T-cell (primary cell): ENCODE measurements at regions not wholly inside any gene's neighbourhood (a gene's known extent, or its start where the extent isn't known, plus 50 kb on each side); places are given as distances from the start of the nearest gene placed in this dataset.

Experiments
- ATAC-seq, 4 experiments: fragments of 200-7000 bp in 3 of 4; fragments of 150-1000 bp in 1 of 4; cut with Tn5 transposase; replicated peaks in 1 of 4; 1 replicate in 3 of 4; 2 replicates in 1 of 4; pipeline ENCODE4 v1.10.0; 2021; ENCODE audit warnings: moderate library complexity in 3 of 4, mild to moderate bottlenecking in 2 of 4, moderate number of reproducible peaks in 1 of 4
- CTCF ChIA-PET, 2 donors: fragments of 300-600 bp; sonication (Branson Sonifier 250); formaldehyde crosslinking; loops; one replicate each; lab custom pipeline; 2022; ENCODE audit warnings: antibody characterized with exemption in 2 of 2; lab: Charles Lee
- POLR2A ChIA-PET, 2 donors: fragments of 300-600 bp; sonication (Branson Sonifier 250); formaldehyde crosslinking; loops; one replicate each; lab custom pipeline; 2022; ENCODE audit warnings: antibody characterized with exemption in 2 of 2; lab: Charles Lee
- DNase-seq, 35 experiments: peaks; one replicate each; pipeline versions ENCODE4 v3.0.0 to v3.0.0-alpha.2; 2013 to 2023
- H3K27ac ChIP-seq: one replicate; pipeline ENCODE4 v1.5.1; 2013; ENCODE audit warnings: low read length
- H3K27me3 ChIP-seq, 2 experiments: replicated peaks in 1 of 2; 1 replicate in 1 of 2; 2 replicates in 1 of 2; pipeline versions ENCODE4 v1.6.1 to v1.7.0; 2013; ENCODE audit warnings: low read length in 1 of 2, mixed read lengths in 1 of 2; ENCODE audit not compliant: control insufficient read depth in 2 of 2, insufficient read depth in 2 of 2; ENCODE audit errors: extremely low read depth in 1 of 2
- H3K36me3 ChIP-seq, 2 donors: 1 replicate in 1 of 2; 2 replicates in 1 of 2; pipeline versions ENCODE4 v1.6.1 to v1.7.0; 2013; ENCODE audit warnings: low read length in 1 of 2; ENCODE audit not compliant: control insufficient read depth in 2 of 2, insufficient read depth in 1 of 2; ENCODE audit errors: extremely low read depth in 1 of 2
- H3K4me1 ChIP-seq, 2 experiments: 1 replicate in 1 of 2; 2 replicates in 1 of 2; pipeline versions ENCODE4 v1.6.1 to v1.7.0; 2013; ENCODE audit warnings: low read length in 2 of 2, mixed read lengths in 1 of 2; ENCODE audit not compliant: insufficient read depth in 2 of 2, control insufficient read depth in 1 of 2; ENCODE audit errors: extremely low read depth in 1 of 2
- H3K4me3 ChIP-seq, 2 donors: 1 replicate in 1 of 2; 2 replicates in 1 of 2; pipeline versions ENCODE4 v1.5.1 to v1.7.0; 2013; ENCODE audit warnings: mild to moderate bottlenecking in 2 of 2, low read length in 1 of 2, moderate library complexity in 1 of 2; ENCODE audit not compliant: control insufficient read depth in 1 of 2; ENCODE audit errors: extremely low read depth in 1 of 2
- H3K9me3 ChIP-seq: 2 replicates; pipeline ENCODE4 v1.7.0; 2013
- H3K27ac Mint-ChIP-seq, 2 donors: one replicate each; pipeline ENCODE4 v1.8.0; 2020 to 2021; ENCODE audit warnings: mild to moderate bottlenecking in 2 of 2, mixed read lengths in 2 of 2
- H3K27me3 Mint-ChIP-seq, 2 donors: one replicate each; pipeline ENCODE4 v1.8.0; 2021 to 2022; ENCODE audit warnings: mixed read lengths in 2 of 2
- H3K36me3 Mint-ChIP-seq: one replicate; pipeline ENCODE4 v1.8.0; 2021; ENCODE audit warnings: mixed read lengths
- H3K4me1 Mint-ChIP-seq, 3 donors: one replicate each; pipeline ENCODE4 v1.8.0; 2020 to 2022; ENCODE audit warnings: mixed read lengths in 3 of 3, mild to moderate bottlenecking in 1 of 3
- H3K4me3 Mint-ChIP-seq, 3 donors: one replicate each; pipeline ENCODE4 v1.8.0; 2020 to 2022; ENCODE audit warnings: mild to moderate bottlenecking in 3 of 3, mixed read lengths in 3 of 3, moderate library complexity in 3 of 3
- H3K9me3 Mint-ChIP-seq, 3 donors: one replicate each; pipeline ENCODE4 v1.8.0; 2020 to 2022; ENCODE audit warnings: mixed read lengths in 3 of 3
- WGBS: methylation state at CpG from one replicate; pipeline ENCODE4 v1.1.5; 2013; ENCODE audit warnings: missing lambda C conversion rate; ENCODE audit not compliant: insufficient coverage; 5-methylcytosine and 5-hydroxymethylcytosine counted together

DNA sequence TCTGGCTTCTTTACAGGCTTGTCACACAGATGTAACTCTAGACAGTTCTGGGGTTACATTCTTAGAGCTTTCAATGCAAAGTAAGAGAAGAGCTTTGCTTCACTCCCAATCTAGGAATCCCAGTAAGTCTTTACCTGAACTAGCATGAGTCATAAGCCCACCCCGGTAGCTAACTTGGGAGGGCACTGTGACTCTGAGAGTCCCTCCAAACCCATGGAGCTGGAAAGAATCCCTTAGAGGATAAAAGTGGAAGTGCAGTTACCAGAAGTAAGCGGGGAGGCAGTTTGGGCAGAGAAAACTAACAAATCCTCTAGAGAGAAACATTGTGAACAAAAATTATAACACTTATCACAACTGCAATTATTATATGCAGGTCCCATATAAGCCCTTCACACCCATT is 84.0 kb upstream of the SMLR1 start:
- Mint-ChIP-seq H3K9me3 (no peaks in the 10 kb centered on the region), H3K36me3 (no peaks in the 10 kb centered on the region), H3K27me3 (peaks cover 7 to 13% of the 10 kb centered on the region in 2 donors), H3K27ac (no peak overlapping the region), H3K4me3 (no peak overlapping the region), H3K4me1 (peaks cover 0 to 3% (median 2%) of the 10 kb centered on the region in 3 donors)
- Histone ChIP-seq H3K27ac (no peak overlapping the region), H3K4me1 (no peaks in the 10 kb centered on the region), H3K36me3 (no peaks in the 10 kb centered on the region), H3K9me3 (no peaks in the 10 kb centered on the region), H3K4me3 (no peak overlapping the region), H3K27me3 (no peaks in the 10 kb centered on the region)
- POLR2A ChIA-PET: interaction anchor here (0.6 to 0.7 kb wide), 3 partner anchors 50 to 403 kb away, joined by 3 to 11 read pairs (median 3); no protein-coding TSS in a partner anchor
- CTCF ChIA-PET: interaction anchor here in 1 of 2 donors (0.8 kb wide), 2 partner anchors 45 to 52 kb away, joined by 3 read pairs; no protein-coding TSS in a partner anchor
- ATAC-seq (no peak), DNase-seq (no peak)
- no CpG with 5 or more reads among the region's 2 CpGs for WGBS

DNA sequence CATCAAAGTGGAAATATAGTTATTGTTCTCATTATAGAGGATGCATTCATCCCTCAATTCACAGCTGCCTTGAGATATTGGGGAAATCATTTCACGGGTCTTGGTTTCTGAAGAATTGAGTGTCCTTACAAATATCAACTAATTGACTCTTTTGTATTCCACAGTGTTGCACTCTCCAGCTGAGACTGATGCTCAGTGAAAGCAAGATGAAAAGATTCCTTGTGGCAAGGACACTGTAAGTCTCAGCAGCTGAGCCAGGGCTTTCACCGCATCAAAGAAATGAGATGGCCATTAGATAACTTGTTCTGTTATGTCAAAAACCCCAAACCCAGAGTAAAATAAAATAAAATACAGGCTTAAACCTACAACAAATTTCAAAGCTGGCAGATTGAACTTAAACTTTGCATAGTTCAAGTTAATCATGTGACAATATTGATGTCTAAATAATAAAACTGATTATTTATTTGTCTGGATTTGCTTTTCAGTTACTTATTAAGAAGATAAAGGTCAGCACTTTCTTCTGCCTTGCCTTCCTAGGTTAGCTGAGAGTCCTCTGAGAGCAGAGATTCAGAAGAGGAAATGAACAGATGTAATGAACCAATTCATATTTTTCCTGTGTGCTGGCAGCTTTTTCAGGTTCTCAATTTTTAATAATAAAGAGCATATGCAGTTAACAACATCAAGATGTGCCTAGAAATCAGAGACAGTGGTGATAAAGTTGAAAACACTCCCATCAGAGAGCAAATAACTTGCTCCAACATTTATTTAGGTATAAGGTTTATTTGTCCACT is 82.4 kb upstream of the SMLR1 start:
- Mint-ChIP-seq H3K36me3 (no peaks in the 10 kb centered on the region), H3K9me3 (peaks cover 0 to 7% (median 3%) of the 10 kb centered on the region in 3 donors), H3K4me1 (peaks cover 0 to 3% (median 2%) of the 10 kb centered on the region in 3 donors), H3K27ac (no peak overlapping the region), H3K27me3 (peaks cover 7 to 13% of the 10 kb centered on the region in 2 donors), H3K4me3 (no peak overlapping the region)
- no peak overlapping the region for H3K27ac ChIP-seq
- H3K27me3 ChIP-seq: no peaks in the 10 kb centered on the region
- H3K4me1 ChIP-seq: no peaks in the 10 kb centered on the region
- no CpG with 5 or more reads among the region's 2 CpGs for WGBS
- H3K36me3 ChIP-seq: no peaks in the 10 kb centered on the region
- DNase-seq: no peak
- CTCF ChIA-PET: no interaction called here
- no peak for ATAC-seq
- H3K9me3 ChIP-seq: no peaks in the 10 kb centered on the region
- no peak overlapping the region for H3K4me3 ChIP-seq
- POLR2A ChIA-PET: no interaction called here

DNA sequence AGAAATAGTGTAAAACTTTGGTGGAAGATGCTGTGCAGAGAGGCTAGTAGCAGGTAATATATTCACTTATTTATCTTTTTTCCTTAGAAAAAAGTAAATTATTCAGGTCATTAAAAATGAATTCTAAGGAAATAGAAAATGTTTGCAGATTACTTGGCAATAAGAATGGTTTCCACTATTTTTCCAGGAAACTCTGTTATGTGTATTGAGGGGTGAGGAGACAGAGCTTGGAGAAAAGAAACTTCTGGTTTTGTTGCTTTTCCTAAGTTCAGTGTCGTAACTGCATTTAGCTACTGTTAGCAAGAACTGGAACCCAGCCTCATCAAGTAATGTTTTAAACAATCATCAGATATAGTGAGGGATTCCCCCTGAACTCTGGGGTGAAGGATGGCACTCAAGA is 79.2 kb upstream of the SMLR1 start:
- DNase-seq (no peak), ATAC-seq (no peak)
- Mint-ChIP-seq H3K36me3 (no peaks in the 10 kb centered on the region), H3K9me3 (peaks cover 0 to 10% (median 7%) of the 10 kb centered on the region in 3 donors), H3K27ac (no peak overlapping the region), H3K4me1 (peaks cover 0 to 3% (median 2%) of the 10 kb centered on the region in 3 donors), H3K27me3 (no peaks in the 10 kb centered on the region), H3K4me3 (no peak overlapping the region)
- no peaks in the 10 kb centered on the region for H3K9me3 ChIP-seq
- H3K27me3 ChIP-seq: no peaks in the 10 kb centered on the region
- no peaks in the 10 kb centered on the region for H3K36me3 ChIP-seq
- ChIA-PET CTCF (no interaction called here), POLR2A (no interaction called here)
- no peaks in the 10 kb centered on the region for H3K4me1 ChIP-seq
- no CpG with 5 or more reads among the region's 1 CpG for WGBS
- H3K27ac ChIP-seq: no peak overlapping the region
- H3K4me3 ChIP-seq: no peak overlapping the region

DNA sequence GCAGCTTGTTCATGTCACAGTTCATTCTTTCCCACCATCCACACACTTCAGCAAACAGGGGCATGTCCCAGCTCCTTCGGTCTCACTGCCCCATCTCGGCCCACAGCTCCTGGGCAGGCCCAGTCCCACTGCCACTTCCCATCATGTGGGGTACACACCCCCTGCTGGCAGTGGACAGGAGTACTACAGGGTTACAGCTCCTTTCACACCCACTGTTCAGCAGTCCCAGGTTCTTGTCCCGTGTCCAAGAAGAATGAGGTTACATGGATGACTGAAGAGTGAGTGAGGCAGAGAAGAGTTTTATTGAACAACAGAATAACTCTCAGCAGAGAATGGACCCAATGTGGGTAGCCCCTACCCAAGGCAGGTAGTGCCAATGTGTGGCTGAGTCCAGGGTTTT is 77.8 kb upstream of the SMLR1 start:
- Mint-ChIP-seq H3K27ac (no peak overlapping the region), H3K9me3 (peaks cover 0 to 10% (median 7%) of the 10 kb centered on the region in 3 donors), H3K36me3 (no peaks in the 10 kb centered on the region), H3K27me3 (no peaks in the 10 kb centered on the region), H3K4me1 (peaks cover 0 to 3% (median 2%) of the 10 kb centered on the region in 3 donors), H3K4me3 (no peak overlapping the region)
- Histone ChIP-seq H3K27me3 (no peaks in the 10 kb centered on the region), H3K4me3 (no peak overlapping the region), H3K9me3 (no peaks in the 10 kb centered on the region), H3K27ac (no peak overlapping the region), H3K36me3 (no peaks in the 10 kb centered on the region), H3K4me1 (no peaks in the 10 kb centered on the region)
- whole genome bisulfite sequencing: no CpG with 5 or more reads among the region's 3 CpGs
- ATAC-seq (no peak), DNase-seq (no peak)
- POLR2A ChIA-PET: no interaction called here
- CTCF ChIA-PET: interaction anchor here in 1 of 2 donors (0.6 kb wide), 2 partner anchors 141 to 1101 kb away, joined by 3 to 4 read pairs; no protein-coding TSS in a partner anchor

DNA sequence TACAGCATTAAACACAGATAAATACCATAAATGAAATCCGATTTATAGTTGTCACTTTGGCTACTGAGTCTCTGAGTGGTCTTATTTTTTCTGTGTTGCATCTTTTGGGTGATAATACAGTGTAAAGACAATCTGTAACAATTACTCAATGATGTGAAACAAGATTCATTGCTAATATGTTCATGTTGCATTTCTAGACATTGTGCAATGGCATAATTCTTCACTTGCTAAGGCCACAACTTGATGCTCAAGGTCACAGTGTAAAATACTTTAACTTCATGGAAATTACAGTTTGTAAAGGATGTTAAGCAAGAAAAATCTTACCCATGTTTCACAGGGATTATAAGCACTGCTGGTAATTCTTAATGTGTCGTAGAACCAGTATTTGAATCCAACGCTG is 74.9 kb upstream of the SMLR1 start:
- H3K4me3 ChIP-seq: no peak overlapping the region
- no peaks in the 10 kb centered on the region for H3K27me3 ChIP-seq
- H3K27ac ChIP-seq: no peak overlapping the region
- WGBS: 100% methylated on average over 2 of the region's 3 CpGs
- DNase-seq: no peak
- no peak overlapping the region for H3K27ac Mint-ChIP-seq
- no peaks in the 10 kb centered on the region for H3K36me3 Mint-ChIP-seq
- peaks cover 0 to 10% (median 7%) of the 10 kb centered on the region in 3 donors for H3K9me3 Mint-ChIP-seq
- no peaks in the 10 kb centered on the region for H3K4me1 ChIP-seq
- H3K36me3 ChIP-seq: no peaks in the 10 kb centered on the region
- ChIA-PET POLR2A (no interaction called here), CTCF (no interaction called here)
- peaks cover 2 to 4% of the 10 kb centered on the region in 2 donors for H3K27me3 Mint-ChIP-seq
- no peaks in the 10 kb centered on the region for H3K9me3 ChIP-seq
- ATAC-seq: no peak
- no peak overlapping the region for H3K4me3 Mint-ChIP-seq
- H3K4me1 Mint-ChIP-seq: no peaks in the 10 kb centered on the region

DNA sequence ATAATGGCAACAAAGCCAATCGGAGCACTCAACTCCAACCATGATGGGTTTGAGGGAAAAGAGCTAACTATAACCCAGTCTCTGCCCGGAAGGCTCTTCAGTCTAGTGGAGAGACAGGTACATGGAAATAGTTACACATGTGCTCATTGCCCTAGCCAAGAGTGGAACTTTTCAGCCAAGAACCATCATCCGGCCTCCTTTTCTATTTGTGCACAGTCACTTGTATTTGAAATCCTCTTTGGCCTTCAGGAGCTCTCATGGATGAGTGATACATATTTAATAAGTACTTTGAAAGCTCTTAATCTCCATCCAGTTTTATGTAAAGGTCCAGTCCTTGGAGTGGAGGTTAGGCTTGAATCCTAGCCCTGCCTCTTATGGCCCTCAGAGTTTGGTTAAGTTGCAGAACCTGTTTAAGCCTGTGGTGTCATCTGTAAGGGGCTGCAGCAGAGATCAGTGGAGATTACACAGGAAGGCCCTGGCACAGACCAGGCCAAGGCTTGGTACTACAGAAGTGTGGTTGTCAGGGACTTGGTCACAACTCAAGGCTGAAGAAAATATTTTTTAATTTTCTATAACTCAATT is 72.3 kb upstream of the SMLR1 start:
- DNase-seq: no peak
- no peak overlapping the region for H3K4me3 Mint-ChIP-seq
- CTCF ChIA-PET: no interaction called here
- Histone ChIP-seq H3K27ac (no peak overlapping the region), H3K27me3 (no peaks in the 10 kb centered on the region), H3K4me1 (peaks cover 0 to 6% of the 10 kb centered on the region in 2 experiments), H3K4me3 (no peak overlapping the region), H3K9me3 (no peaks in the 10 kb centered on the region), H3K36me3 (no peaks in the 10 kb centered on the region)
- no CpG with 5 or more reads among the region's 3 CpGs for WGBS
- peaks cover 4% of the 10 kb centered on the region in 2 donors for H3K27me3 Mint-ChIP-seq
- no peak for ATAC-seq
- H3K9me3 Mint-ChIP-seq: peaks cover 0 to 7% (median 0%) of the 10 kb centered on the region in 3 donors
- no peaks in the 10 kb centered on the region for H3K36me3 Mint-ChIP-seq
- H3K4me1 Mint-ChIP-seq: peaks cover 0 to 7% (median 6%) of the 10 kb centered on the region in 3 donors
- POLR2A ChIA-PET: no interaction called here
- no peak overlapping the region for H3K27ac Mint-ChIP-seq
